Activated CD4-positive, alpha-beta T cell treated with anti-CD3 and anti-CD28 coated beads, Interleukin-2, amount 50 U/mL, for 16 hours (primary cell): ENCODE measurements at regions not wholly inside any gene's neighbourhood (a gene's known extent, or its start where the extent isn't known, plus 50 kb on each side); places are given as distances from the start of the nearest gene placed in this dataset.

Experiments
- DNase-seq: peaks from one replicate; pipeline ENCODE4 v3.0.0-alpha.2; 2020

- DNase-seq = no peak
These were observed 60.3 kb downstream of the SEC61B start for GRCh38 chr9:99282406-99282805.

- DNase-seq = no peak
These were observed 63.9 kb downstream of the SEC61B start for GRCh38 chr9:99285965-99286364.

GRCh38 chr9:99286536-99286935 lies 64.5 kb downstream of the SEC61B start:
- DNase-seq = no peak

- DNase-seq = no peak
These were observed 65.6 kb downstream of the SEC61B start for GRCh38 chr9:99287641-99288040.

GRCh38 chr9:99288830-99289229 lies 66.7 kb downstream of the SEC61B start:
- no peak for DNase-seq

GRCh38 chr9:99294850-99295461 lies 72.9 kb downstream of the SEC61B start:
- peak; percentile 7 for DNase-seq

GRCh38 chr9:99296291-99296951 lies 74.3 kb downstream of the SEC61B start:
- DNase-seq = no peak

- no peak for DNase-seq
These were observed 76.5 kb downstream of the SEC61B start for GRCh38 chr9:99298614-99299013.

- DNase-seq = no peak
These were observed 77.4 kb downstream of the SEC61B start for GRCh38 chr9:99299211-99300102.

GRCh38 chr9:99300103-99300439 lies 78.0 kb downstream of the SEC61B start:
- DNase-seq = no peak

GRCh38 chr9:99300603-99301002 lies 78.5 kb downstream of the SEC61B start:
- no peak for DNase-seq

- no peak for DNase-seq
These were observed 81.1 kb downstream of the SEC61B start for GRCh38 chr9:99303177-99303576.

GRCh38 chr9:99305124-99305523 lies 83.0 kb downstream of the SEC61B start:
- no peak for DNase-seq

- no peak for DNase-seq
These were observed 84.0 kb downstream of the SEC61B start for GRCh38 chr9:99305820-99306811.

- no peak for DNase-seq
These were observed 85.8 kb downstream of the SEC61B start for GRCh38 chr9:99307851-99308250.

- DNase-seq = no peak
These were observed 87.3 kb downstream of the SEC61B start for GRCh38 chr9:99309141-99309939.

- no peak for DNase-seq
These were observed 90.7 kb downstream of the SEC61B start for GRCh38 chr9:99312736-99313135.

GRCh38 chr9:99319048-99319447 lies 97.0 kb downstream of the SEC61B start:
- DNase-seq = no peak

- DNase-seq = no peak
These were observed 100.2 kb downstream of the SEC61B start for GRCh38 chr9:99322299-99322698.

- DNase-seq = no peak
These were observed 104.2 kb downstream of the SEC61B start for GRCh38 chr9:99326112-99326916.

- DNase-seq = no peak
These were observed 104.8 kb downstream of the SEC61B start for GRCh38 chr9:99326917-99327189.
